ENCODE measurements at regions not wholly inside any gene's neighbourhood (a gene's known extent, or its start where the extent isn't known, plus 50 kb on each side); places are given as distances from the start of the nearest gene placed in this dataset.

- TF ChIP-seq POLR2A (IDR thresholded peaks at IDR 0.05; ENCODE audit: low read length), result no peak
- TF ChIP-seq GATA1 (IDR thresholded peaks at IDR 0.05; ENCODE audit: low read depth, low read length), result no peak
Observed at GRCh38 chr2:121030523-121030922, 254.5 kb downstream of the TFCP2L1 start.

All from erythroblast (primary cell).